Stimulated activated naive B cell treated with anti-CD40 and anti-IgM and Interleukin-4, amounts not matched to agents 10 μg/mL and 1 μg/mL and 100 μg/mL, for 72 hours (primary cell): ENCODE measurements at regions not wholly inside any gene's neighbourhood (a gene's known extent, or its start where the extent isn't known, plus 50 kb on each side); places are given as distances from the start of the nearest gene placed in this dataset.
"Not testable (repeated sequence)": the region's sequence is repeated elsewhere in the genome, so short reads cannot be mapped to it uniquely, and the experiment has no call there.

Experiments used
- ATAC-seq, 2 donors: fragments of 150-1000 bp; cut with Tn5 transposase; replicated peaks; 2 replicates each; pipeline ENCODE4 v1.10.0; 2021; ENCODE audit warnings: moderate library complexity in 1 of 2
- DNase-seq: peaks from one replicate; pipeline ENCODE4 v3.0.0; 2021
- H3K27ac Mint-ChIP-seq: one replicate; pipeline ENCODE4 v1.8.0; 2022; ENCODE audit warnings: mild to moderate bottlenecking, mixed read lengths
- H3K27me3 Mint-ChIP-seq, 2 donors: one replicate each; pipeline ENCODE4 v1.8.0; 2022; ENCODE audit warnings: mixed read lengths in 2 of 2
- H3K36me3 Mint-ChIP-seq, 2 donors: one replicate each; pipeline ENCODE4 v1.8.0; 2022; ENCODE audit warnings: mixed read lengths in 2 of 2, mild to moderate bottlenecking in 1 of 2
- H3K4me1 Mint-ChIP-seq, 2 donors: one replicate each; pipeline ENCODE4 v1.8.0; 2022; ENCODE audit warnings: mixed read lengths in 2 of 2, mild to moderate bottlenecking in 1 of 2
- H3K4me3 Mint-ChIP-seq, 2 donors: one replicate each; pipeline ENCODE4 v1.8.0; 2022; ENCODE audit warnings: mild to moderate bottlenecking in 2 of 2, mixed read lengths in 2 of 2, moderate library complexity in 1 of 2
- H3K9me3 Mint-ChIP-seq, 2 donors: one replicate each; pipeline ENCODE4 v1.8.0; 2022; ENCODE audit warnings: mixed read lengths in 2 of 2, mild to moderate bottlenecking in 1 of 2

DNA sequence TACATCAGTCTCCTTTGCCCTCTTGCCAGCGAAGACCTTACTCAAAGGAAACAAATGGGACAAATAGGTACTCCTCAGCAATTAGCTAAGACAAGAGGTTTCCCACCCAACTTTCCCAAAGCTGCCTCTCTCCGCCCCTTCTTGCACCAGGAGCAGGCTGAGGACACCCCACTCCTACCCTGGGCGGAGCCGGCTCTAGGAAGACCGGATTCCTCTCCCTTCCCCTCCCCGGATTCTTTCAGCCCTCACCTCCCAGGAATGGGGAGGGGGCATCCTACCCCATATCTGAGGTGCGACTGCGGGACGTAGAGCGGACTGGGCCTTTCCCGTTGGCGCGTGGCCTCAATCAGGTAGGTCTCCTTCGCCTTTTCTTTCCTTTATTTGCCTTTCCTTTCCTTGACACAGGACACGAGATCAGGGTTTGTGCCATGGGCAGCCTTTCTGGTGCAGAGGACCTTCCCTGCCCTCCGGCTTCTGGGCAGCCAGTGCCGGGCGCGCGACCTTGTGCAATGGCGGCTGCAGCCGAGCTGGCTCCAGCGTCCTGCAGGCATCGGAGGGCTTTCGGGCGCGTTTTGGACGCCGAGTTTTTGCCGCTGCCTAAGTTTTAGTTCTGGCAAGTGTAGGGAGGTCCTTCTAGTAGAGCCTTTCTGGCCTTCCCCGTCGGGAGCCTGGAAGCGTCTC lies 279.9 kb downstream of the PLS3 start:
- H3K4me3 Mint-ChIP-seq, H3K27ac Mint-ChIP-seq, H3K4me1 Mint-ChIP-seq, H3K9me3 Mint-ChIP-seq, H3K36me3 Mint-ChIP-seq, DNase-seq, H3K27me3 Mint-ChIP-seq, ATAC-seq: not testable (repeated sequence)

- not testable (repeated sequence) for DNase-seq, H3K27me3 Mint-ChIP-seq, ATAC-seq, H3K27ac Mint-ChIP-seq, H3K36me3 Mint-ChIP-seq, H3K4me1 Mint-ChIP-seq, H3K9me3 Mint-ChIP-seq, H3K4me3 Mint-ChIP-seq
Measured at GRCh38 chrX:115850986-115851385, 290.0 kb downstream of the PLS3 start.

DNA sequence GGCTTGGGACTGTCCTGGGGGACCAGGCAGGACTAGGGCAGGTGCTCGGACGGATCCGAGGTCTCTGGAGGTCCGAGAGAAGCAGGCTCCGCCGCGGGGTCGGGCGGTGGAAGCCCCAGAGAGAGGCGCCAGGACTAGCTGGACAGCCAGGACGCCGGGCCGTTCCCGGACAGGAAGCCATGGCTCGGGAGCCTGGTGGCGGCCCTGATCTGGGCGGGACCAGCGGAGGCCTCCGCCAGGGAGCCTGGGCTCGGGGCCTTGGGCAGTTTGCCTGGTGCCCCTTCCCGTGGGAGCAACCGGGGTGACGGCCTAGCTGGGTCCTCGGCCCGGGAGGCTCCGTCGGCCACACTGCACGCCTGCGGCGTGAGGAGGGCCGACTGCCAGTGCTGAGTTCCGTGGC lies 292.3 kb downstream of the PLS3 start:
- not testable (repeated sequence) for H3K4me3 Mint-ChIP-seq, ATAC-seq, H3K9me3 Mint-ChIP-seq, H3K27ac Mint-ChIP-seq, H3K36me3 Mint-ChIP-seq, H3K27me3 Mint-ChIP-seq, DNase-seq, H3K4me1 Mint-ChIP-seq

- H3K9me3 Mint-ChIP-seq, DNase-seq, H3K27ac Mint-ChIP-seq, H3K36me3 Mint-ChIP-seq, H3K4me1 Mint-ChIP-seq, H3K27me3 Mint-ChIP-seq, ATAC-seq, H3K4me3 Mint-ChIP-seq: not testable (repeated sequence)
Measured at GRCh38 chrX:115881170-115881569, 289.4 kb upstream of the AGTR2 start.

GRCh38 chrX:115884121-115884520 lies 286.4 kb upstream of the AGTR2 start:
- not testable (repeated sequence) for H3K27ac Mint-ChIP-seq

DNA sequence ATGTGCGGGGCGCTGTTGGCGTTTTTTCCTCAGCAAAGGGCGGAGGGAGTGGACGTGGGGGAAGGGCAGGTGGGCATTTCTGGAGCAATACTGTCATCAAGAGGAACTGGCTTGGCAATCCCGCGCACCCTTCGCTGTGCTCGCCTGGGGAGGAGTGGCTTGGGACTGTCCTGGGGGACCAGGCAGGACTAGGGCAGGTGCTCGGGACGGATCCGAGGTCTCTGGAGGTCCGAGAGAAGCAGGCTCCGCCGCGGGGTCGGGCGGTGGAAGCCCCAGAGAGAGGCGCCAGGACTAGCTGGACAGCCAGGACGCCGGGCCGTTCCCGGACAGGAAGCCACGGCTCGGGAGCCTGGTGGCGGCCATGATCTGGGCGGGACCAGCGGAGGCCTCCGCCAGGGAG lies 282.5 kb upstream of the AGTR2 start:
- not testable (repeated sequence) for H3K9me3 Mint-ChIP-seq, H3K4me1 Mint-ChIP-seq, ATAC-seq, H3K36me3 Mint-ChIP-seq
- DNase-seq, result peak; percentile 61
- Mint-ChIP-seq H3K27me3 (peaks cover 0 to 12% of the 10 kb centered on the region in 2 donors), H3K27ac (peak overlapping the region; percentile 93), H3K4me3 (peak overlapping the region in 1 of 2 donors; percentile 88)

More at GRCh38 chrX:115884121-115884520, 286.4 kb upstream of the AGTR2 start:
- H3K4me3 Mint-ChIP-seq, H3K4me1 Mint-ChIP-seq, H3K36me3 Mint-ChIP-seq, H3K27me3 Mint-ChIP-seq, ATAC-seq, H3K9me3 Mint-ChIP-seq, DNase-seq: not testable (repeated sequence)

GRCh38 chrX:115888519-115888918 lies 282.0 kb upstream of the AGTR2 start:
- not testable (repeated sequence) for H3K4me1 Mint-ChIP-seq, H3K27ac Mint-ChIP-seq

GRCh38 chrX:115889121-115889890 lies 281.2 kb upstream of the AGTR2 start:
- H3K4me1 Mint-ChIP-seq, result peaks cover 4 to 12% of the 10 kb centered on the region in 2 donors
- H3K27ac Mint-ChIP-seq, result no peak overlapping the region
- no peaks in the 10 kb centered on the region for H3K36me3 Mint-ChIP-seq
- H3K4me3 Mint-ChIP-seq, result no peak overlapping the region
- no peak for ATAC-seq
- peaks cover 0 to 20% of the 10 kb centered on the region in 2 donors for H3K27me3 Mint-ChIP-seq
- DNase-seq, result no peak
- H3K9me3 Mint-ChIP-seq, result peaks cover 2 to 4% of the 10 kb centered on the region in 2 donors

More at GRCh38 chrX:115888519-115888918, 282.0 kb upstream of the AGTR2 start:
- ATAC-seq, H3K36me3 Mint-ChIP-seq, H3K9me3 Mint-ChIP-seq, DNase-seq, H3K4me3 Mint-ChIP-seq: not testable (repeated sequence)
- peaks cover 0 to 15% of the 10 kb centered on the region in 2 donors for H3K27me3 Mint-ChIP-seq

DNA sequence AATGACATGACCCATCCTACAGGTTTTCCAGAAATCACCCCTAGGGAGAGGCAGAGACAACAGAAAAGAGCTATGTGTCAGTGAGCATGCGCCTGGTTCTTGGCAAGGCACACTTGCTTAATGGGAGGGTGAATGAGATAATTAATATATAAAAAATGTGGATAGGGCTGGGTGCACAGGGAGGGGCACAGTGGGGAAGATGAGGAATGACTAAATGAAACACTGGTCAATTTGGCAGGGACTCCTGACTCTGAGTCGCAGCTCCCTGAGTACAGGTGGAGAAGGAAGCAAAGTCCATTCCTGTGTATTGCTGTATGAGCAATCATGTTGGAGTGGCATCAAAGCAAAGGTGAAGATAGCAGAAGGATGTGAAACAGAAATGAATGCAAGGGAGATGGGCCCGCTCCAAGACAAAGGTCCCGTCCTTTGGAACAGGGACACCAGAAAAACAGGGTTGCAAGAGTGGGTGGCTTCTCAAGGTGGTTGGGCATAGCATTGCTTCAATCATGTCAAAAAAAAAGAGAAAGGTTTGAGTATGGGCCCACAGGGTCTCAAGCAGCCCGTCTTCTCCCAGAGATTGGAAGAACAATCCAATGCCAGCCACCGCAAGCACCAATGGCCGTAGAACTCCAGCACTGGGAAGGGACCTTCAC lies 278.4 kb upstream of the AGTR2 start:
- Mint-ChIP-seq H3K4me1 (peaks cover 4 to 13% of the 10 kb centered on the region in 2 donors), H3K27me3 (peaks cover 0 to 20% of the 10 kb centered on the region in 2 donors), H3K9me3 (peaks cover 2 to 4% of the 10 kb centered on the region in 2 donors), H3K36me3 (no peaks in the 10 kb centered on the region), H3K27ac (no peak overlapping the region), H3K4me3 (no peak overlapping the region)
- DNase-seq (no peak), ATAC-seq (no peak)

DNA sequence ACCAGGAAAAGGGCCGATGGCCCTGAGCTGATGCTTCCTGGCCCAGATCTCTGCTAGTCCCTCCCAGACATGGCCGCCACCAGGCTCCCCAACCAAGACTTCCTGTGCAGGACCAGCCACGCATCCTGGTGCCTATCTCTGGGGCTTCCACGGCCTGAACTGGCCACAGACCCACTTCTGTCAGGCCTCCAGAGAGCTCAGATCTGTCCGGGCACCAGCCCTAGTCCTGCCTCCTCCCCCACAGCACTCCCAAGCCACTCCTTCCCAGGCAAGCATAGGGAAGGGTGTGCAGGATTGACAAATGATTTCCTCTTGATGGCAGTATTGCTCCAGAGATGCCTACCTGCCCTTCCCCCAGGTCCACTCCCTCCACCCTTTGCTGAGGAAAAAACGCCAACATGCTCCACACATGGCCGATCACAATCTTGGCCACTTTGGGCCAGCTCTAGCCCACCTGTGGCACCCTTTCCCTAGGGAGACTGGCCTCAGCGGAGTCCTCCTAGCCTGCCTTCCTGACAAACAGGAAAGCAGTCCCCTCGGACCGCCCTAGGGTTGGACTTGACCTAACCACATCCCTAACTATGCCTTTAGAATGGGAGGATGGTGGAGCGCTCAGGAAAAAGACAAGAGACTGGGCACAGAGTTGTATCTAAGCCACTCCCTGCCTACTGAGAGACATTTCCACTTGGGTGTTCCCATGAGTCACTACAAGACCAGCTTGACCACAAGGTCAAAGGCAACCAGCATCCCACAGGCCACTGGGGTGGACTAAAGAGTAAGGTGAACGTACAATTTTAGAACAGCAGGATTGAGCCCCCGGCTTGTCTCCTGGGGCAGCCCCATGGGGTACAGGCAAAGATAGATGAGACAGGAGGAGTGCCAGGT lies 277.5 kb upstream of the AGTR2 start:
- peak overlapping the region in 1 of 2 donors; percentile 79 for H3K4me3 Mint-ChIP-seq
- peak in 1 of 2 donors; percentile 72 for ATAC-seq
- H3K27me3 Mint-ChIP-seq, result peaks cover 0 to 20% of the 10 kb centered on the region in 2 donors
- H3K36me3 Mint-ChIP-seq, result no peaks in the 10 kb centered on the region
- peak; percentile 47 for DNase-seq
- peaks cover 4 to 17% of the 10 kb centered on the region in 2 donors for H3K4me1 Mint-ChIP-seq
- peaks cover 4% of the 10 kb centered on the region in 2 donors for H3K9me3 Mint-ChIP-seq
- peak overlapping the region; percentile 95 for H3K27ac Mint-ChIP-seq

DNA sequence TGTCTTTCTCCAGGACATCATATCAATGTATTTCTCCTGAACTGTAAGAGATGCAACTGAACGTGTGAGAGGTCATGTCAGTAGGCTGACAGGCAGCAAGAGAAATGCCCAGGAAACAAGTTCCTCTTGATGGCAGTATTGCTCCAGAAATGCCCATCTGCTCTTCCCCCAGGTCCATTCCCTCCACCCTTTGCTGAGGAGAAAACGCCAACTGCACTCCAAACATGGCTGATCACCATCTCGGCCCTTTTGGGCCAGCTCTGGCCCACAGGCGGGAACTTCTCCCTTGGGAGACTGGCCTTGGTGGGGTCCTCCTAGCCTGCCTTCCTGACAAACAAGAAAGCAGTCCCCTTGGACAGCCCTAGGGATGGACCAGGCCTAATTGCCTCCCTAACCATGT lies 276.5 kb upstream of the AGTR2 start:
- no peaks in the 10 kb centered on the region for H3K36me3 Mint-ChIP-seq
- peak in 1 of 2 donors; percentile 42 for ATAC-seq
- H3K4me1 Mint-ChIP-seq, result peaks cover 4 to 24% of the 10 kb centered on the region in 2 donors
- H3K27ac Mint-ChIP-seq, result no peak overlapping the region
- H3K4me3 Mint-ChIP-seq, result no peak overlapping the region
- DNase-seq, result peak; percentile 27
- H3K9me3 Mint-ChIP-seq, result peaks cover 4 to 6% of the 10 kb centered on the region in 2 donors
- peaks cover 0 to 20% of the 10 kb centered on the region in 2 donors for H3K27me3 Mint-ChIP-seq

- no peaks in the 10 kb centered on the region for H3K36me3 Mint-ChIP-seq
- H3K4me3 Mint-ChIP-seq, result no peak overlapping the region
- H3K27ac Mint-ChIP-seq, result no peak overlapping the region
- ATAC-seq (no peak), DNase-seq (no peak)
- H3K4me1 Mint-ChIP-seq, result peaks cover 4 to 26% of the 10 kb centered on the region in 2 donors
- peaks cover 0 to 14% of the 10 kb centered on the region in 2 donors for H3K27me3 Mint-ChIP-seq
- H3K9me3 Mint-ChIP-seq, result peaks cover 0 to 9% of the 10 kb centered on the region in 2 donors
Measured at GRCh38 chrX:115895678-115896329, 274.7 kb upstream of the AGTR2 start.

GRCh38 chrX:115896362-115896761 lies 274.2 kb upstream of the AGTR2 start:
- DNase-seq, result no peak
- no peak overlapping the region for H3K27ac Mint-ChIP-seq
- H3K27me3 Mint-ChIP-seq, result peaks cover 0 to 14% of the 10 kb centered on the region in 2 donors
- H3K4me3 Mint-ChIP-seq, result no peak overlapping the region
- peaks cover 0 to 9% of the 10 kb centered on the region in 2 donors for H3K9me3 Mint-ChIP-seq
- no peak for ATAC-seq
- H3K4me1 Mint-ChIP-seq, result peaks cover 4 to 26% of the 10 kb centered on the region in 2 donors
- no peaks in the 10 kb centered on the region for H3K36me3 Mint-ChIP-seq
